ENCODE measurements at regions not wholly inside any gene's neighbourhood (a gene's known extent, or its start where the extent isn't known, plus 50 kb on each side); places are given as distances from the start of the nearest gene placed in this dataset.
"Not testable (repeated sequence)": the region's sequence is repeated elsewhere in the genome, so short reads cannot be mapped to it uniquely, and the experiment has no call there.

DNA sequence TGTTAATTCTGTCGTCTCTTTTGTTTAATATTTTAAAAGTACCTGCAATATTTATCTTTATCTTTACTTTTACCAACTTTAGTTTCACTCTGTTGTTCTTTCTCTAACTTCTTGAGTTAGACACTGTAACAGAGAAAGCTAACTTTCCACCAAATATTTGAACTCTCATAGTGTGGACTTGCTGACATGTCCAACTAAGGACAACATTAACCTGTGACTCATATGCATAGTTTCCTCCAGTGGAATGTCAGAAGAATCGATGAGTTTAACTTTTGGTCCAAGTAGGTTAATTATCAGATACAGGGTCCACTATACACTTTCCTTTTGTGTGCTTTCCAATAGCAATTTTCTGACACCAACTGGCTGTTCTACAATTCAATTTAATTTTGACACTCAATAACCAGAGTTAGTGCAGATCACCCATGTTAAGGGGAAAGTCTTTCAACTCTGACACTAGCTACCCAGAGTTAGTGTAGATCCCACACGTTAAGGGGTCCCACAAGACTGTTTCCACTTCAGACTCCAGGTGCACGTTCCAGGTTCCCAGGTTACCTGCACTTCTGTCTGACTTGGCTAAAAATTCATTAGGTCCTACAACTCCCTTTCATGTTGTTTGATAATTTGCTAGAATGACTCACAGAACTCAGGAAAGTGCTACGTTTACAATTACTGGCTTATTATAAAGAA lies 559.0 kb upstream of the AMOT start:
- CTCF ChIA-PET = no interaction called here
- ATAC-seq = no peak
- H3K27ac Mint-ChIP-seq = no peak overlapping the region

DNA sequence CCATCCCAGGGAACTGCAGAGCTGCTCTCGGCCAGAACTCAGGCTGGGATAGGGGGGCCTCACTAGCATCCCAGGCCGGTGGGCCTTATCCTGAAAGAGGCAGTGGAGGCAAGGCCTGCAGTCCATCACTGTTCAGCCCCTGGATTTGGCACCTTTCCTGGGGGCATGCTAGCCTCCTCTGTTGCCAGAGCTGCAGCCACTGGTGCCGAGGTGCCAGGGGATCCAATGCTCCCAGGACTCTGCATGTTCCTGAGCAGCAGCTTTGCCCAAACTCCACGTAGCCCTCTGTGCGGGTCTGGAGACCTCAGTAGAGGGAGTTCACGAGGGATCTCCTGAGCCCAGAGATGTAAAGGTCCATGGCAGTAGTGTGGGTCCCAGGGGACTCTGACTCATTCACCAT lies 551.7 kb upstream of the AMOT start:
- no peak overlapping the region for H3K4me3 Mint-ChIP-seq
- H3K9me3 Mint-ChIP-seq (ENCODE audit: low read depth) = no peaks in the 10 kb centered on the region
- no peaks in the 10 kb centered on the region for H3K4me1 Mint-ChIP-seq
- no peak overlapping the region for H3K27ac Mint-ChIP-seq
- DNase-seq = no peak
- H3K27me3 Mint-ChIP-seq = no peaks in the 10 kb centered on the region
- no peak for ATAC-seq
- H3K36me3 Mint-ChIP-seq = no peaks in the 10 kb centered on the region
- CTCF ChIA-PET = no interaction called here

More for the DNA sequence above, 559.0 kb upstream of the AMOT start:
- DNase-seq = no peak
- Mint-ChIP-seq H3K4me1 (no peaks in the 10 kb centered on the region), H3K36me3 (no peaks in the 10 kb centered on the region), H3K9me3 (ENCODE audit: low read depth) (no peaks in the 10 kb centered on the region), H3K4me3 (no peak overlapping the region), H3K27me3 (no peaks in the 10 kb centered on the region)

DNA sequence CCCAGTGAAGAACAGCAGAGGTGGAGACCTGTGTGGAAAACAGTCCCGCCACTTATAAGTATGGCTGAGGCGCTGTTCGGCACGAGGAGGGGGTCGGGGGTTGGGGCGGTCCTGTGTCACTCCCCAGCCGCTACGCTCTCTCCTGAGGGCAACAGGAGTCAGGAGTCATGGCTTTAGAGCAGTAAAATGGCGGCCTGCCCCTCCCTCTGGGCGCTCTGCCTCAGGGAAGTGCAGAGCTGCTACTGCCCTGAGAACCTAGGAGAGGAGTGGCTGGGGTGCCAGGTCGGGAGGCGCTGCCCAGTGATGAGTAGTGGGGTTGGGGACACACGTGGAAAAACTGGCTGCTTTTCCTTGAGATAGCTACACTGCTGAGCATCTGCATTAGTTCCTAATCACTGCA lies 551.2 kb upstream of the AMOT start:
- H3K27me3 Mint-ChIP-seq = no peaks in the 10 kb centered on the region
- H3K27ac Mint-ChIP-seq = no peak overlapping the region
- CTCF ChIA-PET = no interaction called here
- H3K4me1 Mint-ChIP-seq = no peaks in the 10 kb centered on the region
- DNase-seq = no peak
- no peak for ATAC-seq
- no peaks in the 10 kb centered on the region for H3K9me3 Mint-ChIP-seq (ENCODE audit: low read depth)
- no peak overlapping the region for H3K4me3 Mint-ChIP-seq
- H3K36me3 Mint-ChIP-seq = no peaks in the 10 kb centered on the region

DNA sequence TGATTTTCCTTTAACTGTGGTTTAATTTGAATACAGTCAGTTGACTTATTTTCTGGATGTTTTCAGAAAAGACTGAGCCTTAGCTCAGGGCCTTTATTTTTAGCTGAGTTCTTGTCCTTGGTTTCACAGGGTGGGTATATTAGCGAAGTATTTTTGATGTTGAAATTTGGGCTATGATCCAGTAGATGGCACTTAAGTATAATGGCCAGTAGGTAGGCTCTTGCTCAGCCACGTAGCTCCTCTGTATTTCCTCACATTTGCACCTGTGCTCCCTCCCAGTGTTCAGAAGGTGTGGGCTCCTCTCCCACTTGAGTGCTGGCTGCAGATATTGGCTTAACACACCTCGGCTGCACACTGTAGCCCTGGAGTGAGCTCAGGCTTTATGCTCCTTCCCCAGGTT lies 549.9 kb upstream of the AMOT start:
- Mint-ChIP-seq H3K4me1 (no peaks in the 10 kb centered on the region), H3K9me3 (ENCODE audit: low read depth) (no peaks in the 10 kb centered on the region), H3K4me3 (no peak overlapping the region), H3K36me3 (no peaks in the 10 kb centered on the region), H3K27me3 (no peaks in the 10 kb centered on the region), H3K27ac (no peak overlapping the region)
- DNase-seq = no peak
- ATAC-seq = no peak
- CTCF ChIA-PET = no interaction called here

DNA sequence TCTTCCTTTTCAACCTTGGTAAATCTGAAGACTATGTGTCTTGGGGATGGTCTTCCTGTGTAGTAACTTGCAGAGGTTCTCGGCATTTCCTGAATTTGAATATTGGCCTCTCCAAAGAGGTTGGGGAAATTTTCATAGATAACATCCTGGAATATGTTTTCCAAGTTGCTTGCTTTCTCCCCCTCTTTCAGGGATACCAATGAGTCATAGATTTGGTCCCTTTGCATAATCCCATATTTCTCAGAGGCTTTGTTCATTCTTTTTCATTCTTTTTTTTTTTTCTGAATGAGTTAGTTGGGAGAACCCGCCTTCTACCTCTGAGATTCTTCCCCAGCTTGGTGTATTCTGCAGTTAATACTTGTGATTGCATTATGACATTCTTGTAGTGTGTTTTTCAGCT lies 549.2 kb upstream of the AMOT start:
- no peaks in the 10 kb centered on the region for H3K36me3 Mint-ChIP-seq
- DNase-seq (no peak), ATAC-seq (no peak)
- no peaks in the 10 kb centered on the region for H3K27me3 Mint-ChIP-seq
- no peak overlapping the region for H3K27ac Mint-ChIP-seq
- H3K4me3 Mint-ChIP-seq = no peak overlapping the region
- no peaks in the 10 kb centered on the region for H3K9me3 Mint-ChIP-seq (ENCODE audit: low read depth)
- CTCF ChIA-PET = no interaction called here
- no peaks in the 10 kb centered on the region for H3K4me1 Mint-ChIP-seq

DNA sequence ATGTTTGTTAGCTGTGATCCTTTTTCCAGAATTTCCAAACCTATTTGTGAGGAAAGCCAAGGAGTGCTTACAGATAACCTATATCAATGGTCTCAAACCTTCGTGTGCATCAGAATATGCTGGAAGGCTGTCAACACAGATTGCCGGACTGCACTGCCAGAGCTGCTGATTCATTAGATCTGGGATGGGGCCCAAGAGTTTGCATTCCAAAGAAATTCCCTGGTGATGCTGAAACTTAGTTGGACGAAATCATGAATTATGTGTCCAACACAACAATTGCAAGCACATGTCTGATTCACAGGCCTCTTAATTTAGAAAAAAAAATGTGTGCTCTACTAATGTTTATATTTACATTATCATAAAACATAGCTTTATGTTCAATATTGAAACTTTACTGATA lies 544.0 kb upstream of the AMOT start:
- Mint-ChIP-seq H3K9me3 (ENCODE audit: low read depth) (no peaks in the 10 kb centered on the region), H3K4me3 (no peak overlapping the region), H3K36me3 (no peaks in the 10 kb centered on the region), H3K4me1 (no peaks in the 10 kb centered on the region), H3K27me3 (no peaks in the 10 kb centered on the region), H3K27ac (no peak overlapping the region)
- DNase-seq (no peak), ATAC-seq (no peak)
- CTCF ChIA-PET = no interaction called here

DNA sequence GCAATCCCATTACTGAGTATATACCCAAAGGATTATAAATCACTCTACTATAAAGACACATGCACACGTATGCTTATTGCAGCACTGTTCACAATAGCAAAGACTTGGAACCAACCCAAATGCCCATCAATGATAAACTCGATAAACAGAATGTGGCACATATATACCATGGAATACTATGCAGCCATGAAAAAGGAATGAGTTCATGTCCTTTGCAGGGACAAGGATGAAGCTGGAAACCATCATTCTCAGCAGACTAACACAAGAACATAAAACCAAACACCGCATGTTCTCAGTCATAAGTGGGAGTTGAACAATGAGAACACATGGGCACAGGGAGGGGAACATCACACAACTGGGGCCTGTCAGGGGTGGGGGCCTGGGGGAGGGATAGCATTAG lies 532.8 kb upstream of the AMOT start:
- H3K27me3 Mint-ChIP-seq; H3K4me3 Mint-ChIP-seq; DNase-seq; ATAC-seq; H3K36me3 Mint-ChIP-seq; CTCF ChIA-PET; H3K27ac Mint-ChIP-seq; H3K9me3 Mint-ChIP-seq (ENCODE audit: low read depth); H3K4me1 Mint-ChIP-seq: not testable (repeated sequence)

DNA sequence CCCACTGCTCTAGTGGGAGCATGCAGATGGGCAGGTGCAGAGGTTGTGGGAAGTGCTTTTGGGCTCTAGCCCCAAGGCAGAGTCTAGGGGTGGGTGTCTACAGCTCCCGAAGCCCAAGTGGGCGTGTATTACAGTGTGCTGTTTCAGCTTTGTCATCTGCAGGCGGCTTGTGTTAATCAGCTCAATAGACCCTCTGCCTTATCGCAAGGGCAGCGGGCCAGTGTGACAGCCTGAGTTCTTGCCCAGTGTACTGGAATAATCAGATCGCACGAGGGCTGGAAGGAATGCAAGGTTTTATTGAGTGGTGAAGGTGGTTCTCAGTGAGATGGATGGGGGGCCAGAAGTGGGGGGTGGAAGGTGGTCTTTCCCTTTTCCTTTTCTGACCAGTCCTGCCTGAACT lies 529.4 kb upstream of the AMOT start:
- Mint-ChIP-seq H3K27me3 (no peaks in the 10 kb centered on the region), H3K27ac (no peak overlapping the region), H3K4me3 (no peak overlapping the region), H3K9me3 (ENCODE audit: low read depth) (no peaks in the 10 kb centered on the region), H3K4me1 (no peaks in the 10 kb centered on the region), H3K36me3 (no peaks in the 10 kb centered on the region)
- CTCF ChIA-PET = no interaction called here
- no peak for DNase-seq
- no peak for ATAC-seq

DNA sequence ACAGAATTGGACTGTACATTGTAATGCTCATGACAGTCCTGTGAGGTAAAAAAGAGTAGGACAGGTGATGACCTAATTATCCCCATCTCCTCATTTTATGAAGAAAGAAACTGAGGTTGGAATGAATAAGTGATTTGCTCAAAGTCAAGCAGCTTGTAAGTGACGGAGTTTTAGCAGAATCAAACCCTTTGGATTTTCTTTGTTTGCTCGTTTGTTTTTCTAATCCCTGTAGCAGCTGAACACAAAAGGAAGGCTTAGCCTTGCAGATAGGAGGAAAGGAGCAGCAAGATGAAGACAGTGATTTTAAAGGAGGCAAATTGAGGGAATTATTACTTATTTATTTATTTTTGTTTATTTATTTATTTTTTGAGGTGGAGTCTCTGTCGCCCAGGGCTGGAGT lies 528.4 kb upstream of the AMOT start:
- H3K4me3 Mint-ChIP-seq = no peak overlapping the region
- DNase-seq (no peak), ATAC-seq (no peak)
- no peaks in the 10 kb centered on the region for H3K36me3 Mint-ChIP-seq
- no peaks in the 10 kb centered on the region for H3K9me3 Mint-ChIP-seq (ENCODE audit: low read depth)
- H3K27me3 Mint-ChIP-seq = no peaks in the 10 kb centered on the region
- no peak overlapping the region for H3K27ac Mint-ChIP-seq
- no peaks in the 10 kb centered on the region for H3K4me1 Mint-ChIP-seq
- CTCF ChIA-PET = no interaction called here

DNA sequence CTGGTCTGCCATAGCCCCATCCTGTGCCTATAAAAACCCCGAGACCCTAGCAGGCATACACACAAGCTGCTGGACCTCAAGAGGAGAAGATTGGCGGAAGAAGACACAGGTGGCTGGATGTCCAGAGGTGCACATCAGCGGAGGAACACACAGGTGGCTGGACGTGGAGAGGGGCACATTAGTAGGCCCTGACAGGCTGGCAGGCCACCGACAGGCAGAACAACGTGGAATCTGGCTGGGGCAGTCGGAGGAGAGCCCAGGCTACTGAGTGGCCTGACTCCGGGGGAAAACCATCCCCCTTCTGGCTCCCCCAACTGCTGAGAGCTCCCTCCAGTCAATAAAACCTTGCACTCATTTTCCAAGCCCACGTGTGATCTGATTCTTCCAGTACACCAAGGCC lies 512.5 kb upstream of the AMOT start:
- Mint-ChIP-seq H3K27ac (no peak overlapping the region), H3K9me3 (ENCODE audit: low read depth) (no peaks in the 10 kb centered on the region), H3K4me1 (no peaks in the 10 kb centered on the region), H3K27me3 (no peaks in the 10 kb centered on the region), H3K36me3 (no peaks in the 10 kb centered on the region), H3K4me3 (no peak overlapping the region)
- no peak for ATAC-seq
- CTCF ChIA-PET = no interaction called here
- no peak for DNase-seq

DNA sequence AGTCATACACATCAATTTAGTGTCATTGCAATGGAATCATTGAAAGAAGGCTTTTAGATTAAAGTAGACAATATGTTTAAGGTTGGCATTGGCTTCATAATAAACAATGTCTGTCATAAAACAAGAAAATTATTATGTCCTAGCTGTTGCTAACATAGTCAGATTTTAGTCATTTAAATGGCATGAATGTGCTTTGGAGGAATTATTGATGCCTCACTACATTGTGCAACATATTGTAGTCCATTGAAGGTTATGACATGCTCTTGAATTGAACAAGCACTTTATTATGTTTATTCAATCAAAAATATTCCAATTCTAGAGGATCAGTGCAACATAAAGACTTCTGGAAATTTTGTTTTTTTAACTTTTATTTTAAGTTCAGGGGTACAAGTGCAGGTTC lies 489.8 kb upstream of the AMOT start:
- no peak for ATAC-seq
- no peak overlapping the region for H3K4me3 Mint-ChIP-seq
- DNase-seq = no peak
- no peaks in the 10 kb centered on the region for H3K4me1 Mint-ChIP-seq
- H3K27me3 Mint-ChIP-seq = no peaks in the 10 kb centered on the region
- no peaks in the 10 kb centered on the region for H3K9me3 Mint-ChIP-seq (ENCODE audit: low read depth)
- H3K27ac Mint-ChIP-seq = no peak overlapping the region
- CTCF ChIA-PET = no interaction called here
- no peaks in the 10 kb centered on the region for H3K36me3 Mint-ChIP-seq

DNA sequence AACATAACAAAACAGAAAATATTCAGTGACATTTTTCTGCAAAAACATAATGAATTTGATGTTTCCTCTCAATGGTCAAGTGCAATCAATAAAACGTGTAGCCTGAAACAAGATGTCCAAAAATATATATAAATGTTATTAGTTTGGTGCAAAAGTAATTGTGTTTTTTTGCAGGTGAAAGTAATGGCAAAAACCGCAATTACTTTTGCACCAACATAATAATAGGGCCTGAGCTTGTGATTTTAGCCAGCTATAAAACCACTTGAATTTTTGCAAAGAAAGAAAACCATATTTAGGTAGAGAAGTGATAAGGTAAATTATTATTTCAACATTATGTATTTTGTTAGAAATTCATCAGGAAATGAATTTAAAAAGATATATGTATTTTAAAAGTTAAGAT lies 475.3 kb upstream of the AMOT start:
- ATAC-seq = no peak
- Mint-ChIP-seq H3K9me3 (ENCODE audit: low read depth) (no peaks in the 10 kb centered on the region), H3K36me3 (no peaks in the 10 kb centered on the region), H3K4me1 (no peaks in the 10 kb centered on the region), H3K27me3 (no peaks in the 10 kb centered on the region), H3K27ac (no peak overlapping the region), H3K4me3 (no peak overlapping the region)
- DNase-seq = no peak
- CTCF ChIA-PET = no interaction called here

DNA sequence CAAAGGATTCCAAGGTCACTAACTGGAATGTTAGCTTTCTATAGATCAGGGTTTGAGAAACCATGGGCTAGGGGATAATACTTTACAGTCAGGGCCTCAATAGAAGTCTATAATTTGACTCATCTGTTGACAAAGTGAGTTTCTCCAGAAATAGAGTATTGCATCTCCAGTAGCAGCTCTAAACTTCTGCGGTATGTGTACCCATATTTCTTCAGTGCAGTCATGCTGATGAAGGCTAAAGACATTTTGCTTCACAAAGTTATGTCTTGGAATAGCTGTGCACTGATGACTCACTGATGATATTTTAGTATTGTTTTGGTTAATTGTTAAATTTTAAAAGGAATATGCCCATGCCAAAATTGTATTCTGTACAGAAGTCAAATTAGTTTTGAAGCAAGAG lies 464.9 kb upstream of the AMOT start:
- no peak for DNase-seq
- Mint-ChIP-seq H3K9me3 (ENCODE audit: low read depth) (peaks cover 3% of the 10 kb centered on the region), H3K4me3 (no peak overlapping the region), H3K27me3 (no peaks in the 10 kb centered on the region), H3K27ac (no peak overlapping the region), H3K36me3 (no peaks in the 10 kb centered on the region), H3K4me1 (no peaks in the 10 kb centered on the region)
- CTCF ChIA-PET = no interaction called here
- no peak for ATAC-seq

DNA sequence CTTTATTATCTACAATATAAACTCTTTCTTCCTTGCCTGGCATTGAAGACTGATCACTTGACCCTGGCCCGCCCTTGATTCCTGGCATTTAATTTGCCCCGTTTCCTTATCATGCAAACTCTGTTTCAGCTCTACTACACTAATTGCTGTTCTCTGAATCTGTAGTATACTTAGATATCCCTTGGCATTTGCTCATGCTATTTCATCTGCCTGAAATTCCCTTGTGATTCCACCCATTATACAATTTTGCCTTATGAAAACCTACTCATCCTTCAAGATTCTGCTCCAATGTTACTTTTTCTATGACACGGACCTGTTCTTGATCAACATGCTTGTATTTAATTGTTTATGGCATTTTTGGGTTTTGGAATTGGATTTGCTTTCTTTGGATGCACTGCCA lies 459.9 kb upstream of the AMOT start:
- Mint-ChIP-seq H3K27me3 (no peaks in the 10 kb centered on the region), H3K4me3 (no peak overlapping the region), H3K9me3 (ENCODE audit: low read depth) (peaks cover 5% of the 10 kb centered on the region), H3K4me1 (no peaks in the 10 kb centered on the region), H3K27ac (no peak overlapping the region), H3K36me3 (no peaks in the 10 kb centered on the region)
- CTCF ChIA-PET = no interaction called here
- ATAC-seq (no peak), DNase-seq (no peak)

DNA sequence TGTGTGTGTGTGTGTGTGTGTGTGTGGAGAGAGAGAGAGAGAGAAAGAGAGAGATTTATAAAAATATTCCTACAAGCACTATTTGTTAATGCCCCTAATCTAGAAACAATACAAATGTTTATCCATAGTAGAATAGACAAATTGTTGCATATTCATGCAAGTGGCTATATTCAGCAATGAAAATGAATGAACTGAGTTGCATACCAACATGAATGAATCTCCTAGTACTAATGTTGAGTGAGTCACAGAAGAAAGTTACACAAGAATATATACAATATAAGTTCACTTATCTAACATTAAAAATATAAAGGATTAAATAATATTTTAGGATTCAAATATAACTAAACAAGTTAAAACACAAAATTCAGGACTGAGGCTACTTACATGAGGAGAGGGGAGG lies 456.8 kb upstream of the AMOT start:
- no peaks in the 10 kb centered on the region for H3K36me3 Mint-ChIP-seq
- CTCF ChIA-PET = no interaction called here
- no peak for DNase-seq
- no peak for ATAC-seq
- H3K4me3 Mint-ChIP-seq = no peak overlapping the region
- H3K9me3 Mint-ChIP-seq (ENCODE audit: low read depth) = peaks cover 4% of the 10 kb centered on the region
- H3K4me1 Mint-ChIP-seq = no peaks in the 10 kb centered on the region
- no peak overlapping the region for H3K27ac Mint-ChIP-seq
- no peaks in the 10 kb centered on the region for H3K27me3 Mint-ChIP-seq

Data from activated CD8-positive, alpha-beta memory T cell treated with anti-CD3 and anti-CD28 coated beads, Interleukin-2, amount 10 ng/mL, durations not matched to agents 7 days and 5 days (primary cell).